ENCODE measurements at regions not wholly inside any gene's neighbourhood (a gene's known extent, or its start where the extent isn't known, plus 50 kb on each side); places are given as distances from the start of the nearest gene placed in this dataset.

DNA sequence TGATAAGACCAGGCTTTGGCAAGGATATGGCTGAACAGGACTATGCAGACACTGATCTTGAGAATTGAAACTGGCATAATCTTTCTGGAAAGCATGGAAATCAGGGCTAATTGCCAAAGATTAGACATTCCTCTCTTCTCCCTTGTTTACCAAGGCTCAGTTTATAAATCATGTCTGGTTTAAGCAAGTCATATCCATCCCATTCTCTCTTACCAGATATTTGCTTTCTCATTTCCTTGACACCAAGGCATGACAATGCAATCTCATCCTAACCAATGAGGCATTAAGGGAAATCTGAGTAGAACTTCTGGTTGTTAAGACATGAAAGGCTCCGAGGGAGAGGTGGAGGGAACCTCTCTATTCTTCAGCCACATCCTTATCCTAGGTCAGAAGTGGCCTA is 110.3 kb upstream of the CEP85L start:
- CTCF ChIA-PET, result no interaction called here
- Mint-ChIP-seq H3K9me3 (ENCODE audit: low read depth, unreplicated experiment) (no peaks in the 10 kb centered on the region), H3K4me3 (ENCODE audit: low read depth, unreplicated experiment) (no peak overlapping the region), H3K27ac (ENCODE audit: unreplicated experiment) (no peak overlapping the region), H3K4me1 (ENCODE audit: low read depth, unreplicated experiment) (no peaks in the 10 kb centered on the region), H3K27me3 (ENCODE audit: unreplicated experiment) (no peaks in the 10 kb centered on the region), H3K36me3 (ENCODE audit: insufficient read depth, unreplicated experiment) (no peaks in the 10 kb centered on the region)
- no peak for DNase-seq
- BruUV-seq (replicated peaks), result no TSS peak
- intact Hi-C loops (cut with micrococcal nuclease; ENCODE audit: unreplicated experiment), result no loop called here
- TF ChIP-seq, protein P1, sequence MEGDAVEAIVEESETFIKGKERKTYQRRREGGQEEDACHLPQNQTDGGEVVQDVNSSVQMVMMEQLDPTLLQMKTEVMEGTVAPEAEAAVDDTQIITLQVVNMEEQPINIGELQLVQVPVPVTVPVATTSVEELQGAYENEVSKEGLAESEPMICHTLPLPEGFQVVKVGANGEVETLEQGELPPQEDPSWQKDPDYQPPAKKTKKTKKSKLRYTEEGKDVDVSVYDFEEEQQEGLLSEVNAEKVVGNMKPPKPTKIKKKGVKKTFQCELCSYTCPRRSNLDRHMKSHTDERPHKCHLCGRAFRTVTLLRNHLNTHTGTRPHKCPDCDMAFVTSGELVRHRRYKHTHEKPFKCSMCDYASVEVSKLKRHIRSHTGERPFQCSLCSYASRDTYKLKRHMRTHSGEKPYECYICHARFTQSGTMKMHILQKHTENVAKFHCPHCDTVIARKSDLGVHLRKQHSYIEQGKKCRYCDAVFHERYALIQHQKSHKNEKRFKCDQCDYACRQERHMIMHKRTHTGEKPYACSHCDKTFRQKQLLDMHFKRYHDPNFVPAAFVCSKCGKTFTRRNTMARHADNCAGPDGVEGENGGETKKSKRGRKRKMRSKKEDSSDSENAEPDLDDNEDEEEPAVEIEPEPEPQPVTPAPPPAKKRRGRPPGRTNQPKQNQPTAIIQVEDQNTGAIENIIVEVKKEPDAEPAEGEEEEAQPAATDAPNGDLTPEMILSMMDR (IDR thresholded peaks at IDR 0.05; ENCODE audit: unreplicated experiment), result no peak

DNA sequence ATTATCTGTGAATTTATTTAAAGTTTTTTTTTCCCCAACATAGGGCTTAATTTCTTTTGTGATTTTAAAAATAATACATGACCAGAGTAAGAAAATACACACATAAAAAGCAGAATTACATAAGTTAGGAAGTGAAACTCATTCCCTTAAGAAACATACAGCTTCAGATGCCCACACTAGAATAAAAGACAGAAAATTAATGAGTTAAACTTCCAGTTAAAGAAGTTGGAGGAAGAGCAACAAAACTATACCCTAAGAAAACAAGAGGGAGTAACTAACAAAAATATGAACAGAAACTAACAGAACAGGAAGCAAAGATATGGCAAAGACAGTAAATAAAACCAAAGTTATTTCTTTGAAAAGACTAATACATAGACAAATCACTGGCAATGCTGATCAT is 107.6 kb upstream of the CEP85L start:
- no peaks in the 10 kb centered on the region for H3K4me1 Mint-ChIP-seq (ENCODE audit: low read depth, unreplicated experiment)
- BruUV-seq (replicated peaks), result no TSS peak
- intact Hi-C loops (cut with micrococcal nuclease; ENCODE audit: unreplicated experiment), result no loop called here
- CTCF ChIA-PET, result no interaction called here
- H3K36me3 Mint-ChIP-seq (ENCODE audit: insufficient read depth, unreplicated experiment), result no peaks in the 10 kb centered on the region
- H3K9me3 Mint-ChIP-seq (ENCODE audit: low read depth, unreplicated experiment), result no peaks in the 10 kb centered on the region
- no peak for DNase-seq
- H3K27me3 Mint-ChIP-seq (ENCODE audit: unreplicated experiment), result no peaks in the 10 kb centered on the region
- H3K4me3 Mint-ChIP-seq (ENCODE audit: low read depth, unreplicated experiment), result no peak overlapping the region
- TF ChIP-seq, protein P1 (IDR thresholded peaks at IDR 0.05; ENCODE audit: unreplicated experiment), result no peak
- no peak overlapping the region for H3K27ac Mint-ChIP-seq (ENCODE audit: unreplicated experiment)

DNA sequence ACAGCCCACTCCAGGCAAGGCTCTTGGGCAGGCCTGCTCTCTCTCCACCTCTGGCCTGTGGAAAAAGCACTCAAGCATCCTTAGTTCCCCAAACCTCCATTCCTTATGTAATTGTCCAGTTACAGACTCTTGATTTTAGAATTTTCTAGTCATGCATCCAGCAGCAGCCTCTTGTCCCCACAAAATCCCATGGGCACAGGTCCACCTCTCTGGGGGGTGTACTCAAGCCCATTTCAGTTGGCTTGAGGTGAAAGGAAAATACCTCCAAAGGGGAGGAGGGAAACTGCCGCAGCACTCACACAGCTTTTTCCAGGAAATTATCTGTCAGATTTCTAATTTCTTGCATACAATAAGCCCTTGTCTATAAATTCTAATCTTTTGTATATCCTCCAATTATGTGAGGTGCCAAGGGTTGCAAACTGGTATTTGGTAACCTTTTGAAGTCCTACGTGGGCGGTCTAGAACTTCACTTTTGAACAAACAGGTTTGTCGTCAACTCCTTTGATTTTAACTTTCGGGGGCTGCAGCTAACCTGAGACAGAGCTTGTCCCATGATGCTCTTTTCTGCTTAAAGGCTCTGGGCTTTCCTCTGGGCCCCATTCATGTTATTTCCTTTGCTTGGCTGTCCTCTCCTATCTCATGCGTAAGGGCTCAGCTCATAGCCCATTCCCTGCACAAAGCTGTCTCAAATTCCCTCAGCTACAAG is 104.7 kb upstream of the CEP85L start:
- TF ChIP-seq, protein P1 (IDR thresholded peaks at IDR 0.05; ENCODE audit: unreplicated experiment), result no peak
- Mint-ChIP-seq H3K4me3 (ENCODE audit: low read depth, unreplicated experiment) (no peak overlapping the region), H3K9me3 (ENCODE audit: low read depth, unreplicated experiment) (no peaks in the 10 kb centered on the region), H3K4me1 (ENCODE audit: low read depth, unreplicated experiment) (no peaks in the 10 kb centered on the region), H3K27ac (ENCODE audit: unreplicated experiment) (no peak overlapping the region), H3K36me3 (ENCODE audit: insufficient read depth, unreplicated experiment) (no peaks in the 10 kb centered on the region), H3K27me3 (ENCODE audit: unreplicated experiment) (no peaks in the 10 kb centered on the region)
- intact Hi-C loops (cut with micrococcal nuclease; ENCODE audit: unreplicated experiment), result no loop called here
- CTCF ChIA-PET, result interaction anchor here (0.6 to 1.0 kb wide), 2 partner anchors 13 to 1113 kb away, joined by 3 read pairs; no protein-coding TSS in a partner anchor
- no peak for DNase-seq
- BruUV-seq (replicated peaks), result no TSS peak

DNA sequence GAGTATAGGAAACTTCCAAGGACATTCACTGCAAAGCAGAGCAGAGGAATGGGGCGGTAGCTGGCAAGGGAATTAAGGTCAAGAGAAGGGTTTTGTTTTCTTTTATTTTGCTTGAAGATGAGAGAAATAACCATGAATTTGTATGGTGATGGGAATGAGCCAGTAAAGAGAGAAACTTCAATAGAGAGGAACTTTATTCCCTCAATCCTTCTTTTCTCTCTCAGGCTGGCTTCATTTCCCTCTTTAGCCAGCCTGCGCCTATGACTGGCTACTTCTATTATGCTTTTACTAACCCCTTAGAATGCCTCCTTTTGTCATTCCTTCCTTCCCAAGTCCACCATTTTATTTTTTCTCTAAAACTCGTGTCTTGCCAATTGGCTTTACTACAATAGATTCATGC is 101.4 kb upstream of the CEP85L start:
- Mint-ChIP-seq H3K4me3 (ENCODE audit: low read depth, unreplicated experiment) (no peak overlapping the region), H3K9me3 (ENCODE audit: low read depth, unreplicated experiment) (no peaks in the 10 kb centered on the region), H3K36me3 (ENCODE audit: insufficient read depth, unreplicated experiment) (no peaks in the 10 kb centered on the region), H3K27ac (ENCODE audit: unreplicated experiment) (no peak overlapping the region), H3K4me1 (ENCODE audit: low read depth, unreplicated experiment) (no peaks in the 10 kb centered on the region), H3K27me3 (ENCODE audit: unreplicated experiment) (no peaks in the 10 kb centered on the region)
- CTCF ChIA-PET, result no interaction called here
- DNase-seq, result no peak
- TF ChIP-seq, protein P1 (IDR thresholded peaks at IDR 0.05; ENCODE audit: unreplicated experiment), result no peak
- BruUV-seq (replicated peaks), result no TSS peak
- intact Hi-C loops (cut with micrococcal nuclease; ENCODE audit: unreplicated experiment), result no loop called here
